Activated B cell treated with CpG ODN at 0.5 μM for 24 hours (primary cell): ENCODE measurements at regions not wholly inside any gene's neighbourhood (a gene's known extent, or its start where the extent isn't known, plus 50 kb on each side); places are given as distances from the start of the nearest gene placed in this dataset.

Experiments used
- ATAC-seq: fragments of 200-7000 bp; cut with Tn5 transposase; one replicate; pipeline ENCODE4 v1.10.0; 2021; ENCODE audit warnings: low read depth, mild to moderate bottlenecking, moderate library complexity
- CTCF ChIA-PET: fragments of 350-600 bp; sonication (Branson Sonifier 250); formaldehyde crosslinking; loops from one replicate; lab custom pipeline; 2021; ENCODE audit warnings: antibody characterized with exemption; lab: Charles Lee
- POLR2A ChIA-PET: fragments of 350-600 bp; sonication (Branson Sonifier 250); formaldehyde crosslinking; loops from one replicate; lab custom pipeline; 2021; ENCODE audit warnings: antibody characterized with exemption; lab: Charles Lee
- DNase-seq: peaks from one replicate; pipeline ENCODE4 v3.0.0; 2022
- H3K27ac Mint-ChIP-seq: one replicate; pipeline ENCODE4 v1.8.0; 2020; ENCODE audit warnings: mixed read lengths
- H3K27me3 Mint-ChIP-seq: one replicate; pipeline ENCODE4 v1.8.0; 2021; ENCODE audit warnings: mixed read lengths
- H3K36me3 Mint-ChIP-seq: one replicate; pipeline ENCODE4 v1.8.0; 2021; ENCODE audit warnings: low read depth, mixed read lengths
- H3K4me1 Mint-ChIP-seq: one replicate; pipeline ENCODE4 v1.8.0; 2021; ENCODE audit warnings: mixed read lengths
- H3K4me3 Mint-ChIP-seq: one replicate; pipeline ENCODE4 v1.8.0; 2020; ENCODE audit warnings: mild to moderate bottlenecking, mixed read lengths
- H3K9me3 Mint-ChIP-seq: one replicate; pipeline ENCODE4 v1.8.0; 2020; ENCODE audit warnings: mixed read lengths
- CTCF ChIP-seq: fragments of 200-600 bp; IDR thresholded peaks from one replicate; pipeline ENCODE4 v1.8.0; 2022; ENCODE audit warnings: antibody characterized with exemption, mild to moderate bottlenecking
- intact Hi-C: fragments of 100-400 bp; cut with micrococcal nuclease; formaldehyde crosslinking; loops from one replicate; pipeline ENCODE4 v1.15.1; 2024

GRCh38 chr6:137315081-137315480 lies 95.9 kb upstream of the IFNGR1 start:
- POLR2A ChIA-PET: interaction anchor here (1.5 kb wide), 1 partner anchor 212 kb away, joined by 8 read pairs; no protein-coding TSS in a partner anchor

GRCh38 chr6:137313928-137314855 lies 95.0 kb upstream of the IFNGR1 start:
- Mint-ChIP-seq H3K27ac (no peak overlapping the region), H3K4me1 (peaks cover 30% of the 10 kb centered on the region), H3K36me3 (no peaks in the 10 kb centered on the region), H3K27me3 (no peaks in the 10 kb centered on the region), H3K9me3 (no peaks in the 10 kb centered on the region), H3K4me3 (no peak overlapping the region)
- POLR2A ChIA-PET: interaction anchor here (0.8 to 1.5 kb wide), 10 partner anchors 54 to 228 kb away, joined by 3 to 8 read pairs (median 4); no protein-coding TSS in a partner anchor
- DNase-seq: peak; percentile 31
- intact Hi-C loops: loop anchor here (1.0 to 2.0 kb wide), 10 partner anchors 43 to 346 kb away; no protein-coding TSS in a partner anchor
- ATAC-seq: peak; percentile 90
- CTCF ChIA-PET: interaction anchor here (0.6 to 3.4 kb wide), 48 partner anchors 8 to 661 kb away, joined by 3 to 102 read pairs (median 5); no protein-coding TSS in a partner anchor
- peak; percentile 66 for TF ChIP-seq CTCF

More at GRCh38 chr6:137315081-137315480, 95.9 kb upstream of the IFNGR1 start:
- no peak for TF ChIP-seq CTCF
- DNase-seq (no peak), ATAC-seq (no peak)
- Mint-ChIP-seq H3K4me1 (peaks cover 21% of the 10 kb centered on the region), H3K4me3 (no peak overlapping the region), H3K36me3 (no peaks in the 10 kb centered on the region), H3K27me3 (no peaks in the 10 kb centered on the region), H3K27ac (no peak overlapping the region), H3K9me3 (no peaks in the 10 kb centered on the region)
- CTCF ChIA-PET: interaction anchor here (0.9 to 3.4 kb wide), 22 partner anchors 13 to 661 kb away, joined by 3 to 102 read pairs (median 7); no protein-coding TSS in a partner anchor
- intact Hi-C loops: loop anchor here (2.0 kb wide), 1 partner anchor 326 kb away; no protein-coding TSS in a partner anchor

- Mint-ChIP-seq H3K9me3 (no peaks in the 10 kb centered on the region), H3K4me1 (peaks cover 40% of the 10 kb centered on the region), H3K27ac (no peak overlapping the region), H3K4me3 (no peak overlapping the region), H3K27me3 (no peaks in the 10 kb centered on the region), H3K36me3 (no peaks in the 10 kb centered on the region)
- intact Hi-C loops: no loop called here
- TF ChIP-seq CTCF: no peak
- CTCF ChIA-PET: interaction anchor here (1.0 to 3.4 kb wide), 11 partner anchors 11 to 236 kb away, joined by 3 to 102 read pairs (median 9); no protein-coding TSS in a partner anchor
- ATAC-seq (no peak), DNase-seq (no peak)
- POLR2A ChIA-PET: interaction anchor here (1.3 to 1.5 kb wide), 3 partner anchors 53 to 219 kb away, joined by 4 to 8 read pairs (median 5); no protein-coding TSS in a partner anchor
These were observed 94.0 kb upstream of the IFNGR1 start for GRCh38 chr6:137313211-137313610.

GRCh38 chr6:137311940-137312339 lies 92.8 kb upstream of the IFNGR1 start:
- Mint-ChIP-seq H3K27me3 (no peaks in the 10 kb centered on the region), H3K36me3 (no peaks in the 10 kb centered on the region), H3K27ac (peak overlapping the region; percentile 6), H3K4me3 (no peak overlapping the region), H3K4me1 (peaks cover 53% of the 10 kb centered on the region), H3K9me3 (peaks cover 4% of the 10 kb centered on the region)
- ATAC-seq: no peak
- ChIA-PET CTCF (interaction anchor here (0.7 kb wide), 1 partner anchor 40 kb away, joined by 3 read pairs; no protein-coding TSS in a partner anchor), POLR2A (no interaction called here)
- no peak for TF ChIP-seq CTCF
- DNase-seq: no peak
- intact Hi-C loops: no loop called here
